ENCODE measurements at regions not wholly inside any gene's neighbourhood (a gene's known extent, or its start where the extent isn't known, plus 50 kb on each side); places are given as distances from the start of the nearest gene placed in this dataset.

DNA sequence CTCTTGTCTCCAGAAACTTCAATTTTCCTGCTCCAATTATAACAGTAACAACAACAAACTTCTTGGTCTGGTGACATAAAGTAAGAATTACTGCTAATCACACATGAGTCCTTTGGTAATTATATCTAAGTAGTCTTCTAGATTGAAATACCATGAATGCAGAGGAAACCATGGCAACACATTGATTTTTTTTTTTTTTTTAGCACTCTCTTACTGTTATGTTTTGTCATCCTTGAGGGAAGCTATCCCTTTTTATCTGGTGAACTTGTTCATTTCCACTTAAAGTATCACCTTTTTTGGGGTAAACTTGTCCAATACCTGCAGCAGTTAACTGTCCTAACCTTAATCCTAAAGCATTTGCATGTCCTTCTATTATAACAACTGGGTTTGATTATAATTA lies 256.3 kb downstream of the B3GLCT start:
- H3K27me3 ChIP-seq (ENCODE audit: control insufficient read depth, insufficient read depth, low read length) = no peaks in the 10 kb centered on the region
- TF ChIP-seq CTCF (conservative IDR thresholded peaks at IDR 0.05 in 1 of 2, IDR thresholded peaks at IDR 0.05 in 1 of 2; ENCODE audit: low read depth in 1 of 2, low read length in 2 of 2) (no peak), EZH2 (IDR thresholded peaks at IDR 0.05; ENCODE audit: low read length, missing control alignments) (no peak)
- no peak overlapping the region for H3K4me2 ChIP-seq (ENCODE audit: extremely low read depth, insufficient read depth, low read length)

DNA sequence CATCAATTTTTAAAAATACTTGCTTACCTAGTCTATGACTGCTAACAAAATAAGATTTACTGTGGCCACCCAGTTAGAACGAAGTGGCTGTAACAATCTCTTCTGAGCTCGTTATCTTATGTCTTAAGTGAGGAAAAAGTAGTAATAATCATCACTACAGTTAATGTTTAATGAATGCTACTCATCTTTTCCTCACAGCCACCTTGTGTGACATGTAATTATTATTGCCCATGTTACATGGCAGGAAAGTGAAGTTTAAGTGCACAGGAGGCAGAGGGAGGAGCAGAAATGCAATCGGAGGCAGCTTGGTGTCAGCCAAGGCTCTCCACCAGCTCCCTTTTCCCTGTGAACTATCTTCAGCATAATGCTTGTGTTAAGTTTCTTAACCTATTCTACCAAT lies 260.3 kb downstream of the B3GLCT start:
- no peak overlapping the region for H2AFZ ChIP-seq (ENCODE audit: low read length)

More for the DNA sequence above, 256.3 kb downstream of the B3GLCT start:
- no peak overlapping the region for H3K9ac ChIP-seq (ENCODE audit: insufficient read depth, low read length)
- no peaks in the 10 kb centered on the region for H3K36me3 ChIP-seq (ENCODE audit: control insufficient read depth, insufficient read depth, low read length)
- H2AFZ ChIP-seq (ENCODE audit: low read length) = no peak overlapping the region
- DNase-seq (ENCODE audit: low read depth in 2 of 2) = no peak
- H3K4me3 ChIP-seq (replicated peaks in 1 of 4; ENCODE audit: control extremely low read depth in 1 of 4, insufficient read depth in 1 of 4, low read depth in 3 of 4, low read length in 4 of 4) = no peak overlapping the region
- no peaks in the 10 kb centered on the region for H4K20me1 ChIP-seq (ENCODE audit: control insufficient read depth, extremely low read depth, insufficient read depth, low read length)
- no peaks in the 10 kb centered on the region for H3K9me3 ChIP-seq (ENCODE audit: control insufficient read depth, insufficient read depth, low read depth, low read length)
- no peaks in the 10 kb centered on the region for H3K79me2 ChIP-seq (ENCODE audit: control insufficient read depth, insufficient read depth, low read length)
- H3K4me1 ChIP-seq (ENCODE audit: control insufficient read depth, extremely low read depth, insufficient read depth, low read length) = no peaks in the 10 kb centered on the region
- H3K27ac ChIP-seq (ENCODE audit: insufficient read depth, low read length) = no peak overlapping the region

GRCh38 chr13:31461923-31462322 lies 262.1 kb downstream of the B3GLCT start:
- TF ChIP-seq EZH2 (IDR thresholded peaks at IDR 0.05; ENCODE audit: low read length, missing control alignments) = no peak
- TF ChIP-seq CTCF (conservative IDR thresholded peaks at IDR 0.05 in 1 of 2, IDR thresholded peaks at IDR 0.05 in 1 of 2; ENCODE audit: low read depth in 1 of 2, low read length in 2 of 2) = no peak
- Histone ChIP-seq H3K4me2 (ENCODE audit: extremely low read depth, insufficient read depth, low read length) (no peak overlapping the region), H3K9me3 (ENCODE audit: control insufficient read depth, insufficient read depth, low read depth, low read length) (no peaks in the 10 kb centered on the region)

More for the DNA sequence above, 260.3 kb downstream of the B3GLCT start:
- no peak overlapping the region for H3K9ac ChIP-seq (ENCODE audit: insufficient read depth, low read length)
- DNase-seq (ENCODE audit: low read depth in 2 of 2) = no peak
- no peaks in the 10 kb centered on the region for H3K27me3 ChIP-seq (ENCODE audit: control insufficient read depth, insufficient read depth, low read length)
- no peak overlapping the region for H3K4me2 ChIP-seq (ENCODE audit: extremely low read depth, insufficient read depth, low read length)
- H4K20me1 ChIP-seq (ENCODE audit: control insufficient read depth, extremely low read depth, insufficient read depth, low read length) = no peaks in the 10 kb centered on the region
- H3K36me3 ChIP-seq (ENCODE audit: control insufficient read depth, insufficient read depth, low read length) = no peaks in the 10 kb centered on the region
- H3K27ac ChIP-seq (ENCODE audit: insufficient read depth, low read length) = no peak overlapping the region
- TF ChIP-seq CTCF (conservative IDR thresholded peaks at IDR 0.05 in 1 of 2, IDR thresholded peaks at IDR 0.05 in 1 of 2; ENCODE audit: low read depth in 1 of 2, low read length in 2 of 2) (no peak), EZH2 (IDR thresholded peaks at IDR 0.05; ENCODE audit: low read length, missing control alignments) (no peak)
- H3K9me3 ChIP-seq (ENCODE audit: control insufficient read depth, insufficient read depth, low read depth, low read length) = no peaks in the 10 kb centered on the region
- no peak overlapping the region for H3K4me3 ChIP-seq (replicated peaks in 1 of 4; ENCODE audit: control extremely low read depth in 1 of 4, insufficient read depth in 1 of 4, low read depth in 3 of 4, low read length in 4 of 4)
- H3K79me2 ChIP-seq (ENCODE audit: control insufficient read depth, insufficient read depth, low read length) = no peaks in the 10 kb centered on the region
- H3K4me1 ChIP-seq (ENCODE audit: control insufficient read depth, extremely low read depth, insufficient read depth, low read length) = no peaks in the 10 kb centered on the region

More at GRCh38 chr13:31461923-31462322, 262.1 kb downstream of the B3GLCT start:
- H3K4me3 ChIP-seq (replicated peaks in 1 of 4; ENCODE audit: control extremely low read depth in 1 of 4, insufficient read depth in 1 of 4, low read depth in 3 of 4, low read length in 4 of 4) = no peak overlapping the region
- no peak overlapping the region for H3K9ac ChIP-seq (ENCODE audit: insufficient read depth, low read length)
- DNase-seq (ENCODE audit: low read depth in 2 of 2) = no peak
- no peaks in the 10 kb centered on the region for H3K79me2 ChIP-seq (ENCODE audit: control insufficient read depth, insufficient read depth, low read length)
- no peaks in the 10 kb centered on the region for H4K20me1 ChIP-seq (ENCODE audit: control insufficient read depth, extremely low read depth, insufficient read depth, low read length)
- H3K36me3 ChIP-seq (ENCODE audit: control insufficient read depth, insufficient read depth, low read length) = no peaks in the 10 kb centered on the region
- H3K27ac ChIP-seq (ENCODE audit: insufficient read depth, low read length) = no peak overlapping the region
- no peaks in the 10 kb centered on the region for H3K27me3 ChIP-seq (ENCODE audit: control insufficient read depth, insufficient read depth, low read length)
- no peaks in the 10 kb centered on the region for H3K4me1 ChIP-seq (ENCODE audit: control insufficient read depth, extremely low read depth, insufficient read depth, low read length)
- H2AFZ ChIP-seq (ENCODE audit: low read length) = no peak overlapping the region

All from fibroblast of lung (primary cell).